HG02759 (cell line): ENCODE measurements at regions not wholly inside any gene's neighbourhood (a gene's known extent, or its start where the extent isn't known, plus 50 kb on each side); places are given as distances from the start of the nearest gene placed in this dataset.

Experiments
- ATAC-seq: cut with Tn5 transposase; IDR thresholded peaks from one replicate; pipeline ENCODE4 v1.9.1; 2021; ENCODE audit warnings: mild to moderate bottlenecking, moderate library complexity; ENCODE audit not compliant: unreplicated experiment

- no peak for ATAC-seq
These were observed 65.0 kb downstream of the CBLN1 start for GRCh38 chr16:49216593-49216992.

DNA sequence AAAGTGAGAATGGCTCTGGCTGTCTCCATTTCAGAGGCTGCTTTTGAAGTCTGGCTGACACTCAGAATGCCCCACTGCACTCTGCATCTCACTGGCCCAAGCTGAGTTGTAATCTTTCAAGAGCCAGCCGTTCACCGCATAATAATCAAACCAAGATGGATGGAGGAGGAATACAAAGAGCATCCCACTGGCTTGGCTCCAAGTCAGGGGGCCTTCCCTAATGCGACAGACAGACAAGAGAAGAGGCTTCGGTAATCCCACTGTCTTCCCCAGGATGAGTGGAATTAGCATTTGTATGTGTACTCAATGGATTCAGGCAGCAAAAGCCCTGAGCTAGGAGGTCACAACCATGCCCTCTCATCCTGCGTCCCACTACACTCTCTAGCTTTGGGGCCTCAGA lies 68.0 kb downstream of the CBLN1 start:
- ATAC-seq, result no peak

GRCh38 chr16:49204191-49204590 lies 77.4 kb downstream of the CBLN1 start:
- ATAC-seq, result no peak

DNA sequence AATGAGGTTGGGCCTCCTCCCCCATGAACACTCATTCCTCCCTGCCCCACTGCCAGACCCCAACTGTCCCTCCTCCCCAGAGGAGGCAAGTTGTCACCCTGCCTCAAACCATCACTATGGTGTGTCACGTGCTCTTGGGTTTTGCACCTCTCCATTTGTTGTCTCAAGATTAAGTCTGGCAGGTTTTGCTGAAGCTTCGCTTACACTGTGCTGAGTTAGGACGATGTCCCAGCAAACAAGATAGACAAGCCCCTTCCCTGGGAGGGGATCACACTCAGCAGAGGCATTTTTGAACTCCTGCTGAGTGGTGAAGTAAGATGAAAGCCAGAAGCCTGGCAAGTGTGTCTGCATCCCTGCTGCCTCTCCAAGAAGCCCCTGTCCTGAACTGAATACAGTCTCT lies 78.3 kb downstream of the CBLN1 start:
- ATAC-seq, result no peak

DNA sequence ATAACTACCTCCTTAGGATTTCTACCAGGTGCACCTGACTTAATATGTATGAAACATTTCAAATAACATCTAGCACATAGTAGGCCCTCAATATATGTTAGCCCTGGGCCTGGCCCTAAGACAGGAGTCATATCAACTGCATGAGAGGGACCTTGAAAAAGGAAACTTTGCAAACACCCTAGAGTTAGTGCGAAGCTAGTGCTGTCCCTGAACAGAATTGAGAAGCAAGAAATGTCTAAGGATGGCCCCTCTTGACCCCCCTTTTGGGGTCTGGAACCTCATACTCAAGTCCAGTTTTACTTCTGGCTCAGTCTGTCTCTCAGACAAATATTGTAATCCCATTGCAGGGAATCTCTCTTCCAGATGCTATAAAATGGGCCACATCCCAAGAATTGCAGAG lies 80.5 kb downstream of the CBLN1 start:
- no peak for ATAC-seq

DNA sequence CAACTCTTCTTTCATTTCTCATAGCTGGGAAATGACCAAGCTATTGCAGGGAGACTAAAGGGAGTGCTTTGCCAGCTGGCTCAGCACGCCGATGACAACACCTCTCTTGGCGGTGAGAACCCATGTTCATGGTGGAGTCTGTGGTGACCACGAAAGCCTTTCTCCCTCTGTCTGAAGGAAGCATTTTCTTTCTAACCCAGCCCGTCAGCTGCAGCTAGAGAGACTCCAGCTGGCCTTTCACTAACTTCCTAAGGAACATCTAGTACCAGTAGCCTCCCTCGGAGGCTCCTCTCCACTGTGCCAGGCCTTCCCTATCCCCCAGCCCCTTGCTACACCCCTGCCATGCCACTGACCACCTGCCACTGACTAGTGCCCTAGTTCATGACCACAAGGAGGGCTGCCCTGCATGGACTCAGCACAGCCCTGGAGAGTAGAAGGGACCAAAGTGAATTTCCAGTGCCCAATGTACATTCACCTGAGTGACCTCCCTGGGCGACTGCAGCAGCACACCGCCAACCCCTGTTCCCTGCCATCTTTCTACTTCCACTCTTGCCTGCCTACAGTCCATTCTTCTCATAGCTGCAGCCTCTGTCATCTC lies 81.3 kb downstream of the CBLN1 start:
- no peak for ATAC-seq

DNA sequence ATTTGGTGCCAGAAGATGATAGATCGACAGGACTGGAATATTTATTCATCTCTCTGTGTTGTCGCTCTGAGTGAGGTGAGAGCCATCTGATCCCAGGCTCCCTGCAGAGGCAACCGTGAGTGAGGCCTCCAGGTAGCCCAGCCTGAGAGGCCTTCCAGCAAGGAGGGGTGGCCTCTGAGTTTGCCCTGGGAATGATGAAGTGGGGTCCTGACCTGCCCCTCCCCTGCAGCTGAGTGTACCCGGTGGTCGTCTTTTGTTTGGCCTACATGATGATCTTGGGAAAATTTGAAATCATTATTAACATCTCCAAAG lies 86.4 kb downstream of the CBLN1 start:
- ATAC-seq, result no peak

DNA sequence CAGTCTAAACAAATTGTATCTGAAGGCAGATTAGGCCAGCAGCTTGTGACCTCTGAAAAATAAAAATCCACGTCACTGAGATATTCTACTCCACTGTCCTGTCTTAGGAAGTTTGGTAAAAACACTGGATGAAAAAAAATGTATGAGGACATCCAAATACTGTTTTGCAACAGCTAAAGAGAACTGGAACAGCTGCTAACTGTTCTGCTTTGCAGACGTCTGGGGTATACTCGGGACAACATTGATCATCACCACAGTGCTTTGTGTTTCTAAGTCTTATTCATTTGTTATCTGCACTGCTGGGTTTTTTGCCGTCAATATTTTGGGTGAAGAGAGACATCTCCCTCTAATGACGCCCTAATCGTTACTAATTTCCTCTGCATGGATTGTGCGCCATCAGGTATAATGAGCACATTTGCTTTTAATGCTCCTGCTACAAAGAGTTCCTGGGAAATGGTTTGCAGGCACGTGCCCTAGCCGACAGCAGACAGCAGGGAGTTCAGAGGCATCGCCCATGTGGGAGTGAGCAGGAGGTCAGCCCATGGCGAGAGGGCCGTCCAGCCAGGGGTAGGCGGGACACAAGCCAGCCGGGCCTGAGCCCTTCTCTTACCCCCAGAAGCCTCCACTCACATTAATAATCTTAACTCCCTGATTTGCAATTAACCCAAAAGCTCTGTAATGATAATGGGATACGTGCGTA lies 87.0 kb downstream of the CBLN1 start:
- ATAC-seq, result no peak

GRCh38 chr16:49193596-49193995 lies 88.0 kb downstream of the CBLN1 start:
- ATAC-seq, result no peak

GRCh38 chr16:49189286-49189685 lies 92.4 kb downstream of the CBLN1 start:
- ATAC-seq, result no peak

GRCh38 chr16:49183911-49184310 lies 97.7 kb downstream of the CBLN1 start:
- no peak for ATAC-seq

DNA sequence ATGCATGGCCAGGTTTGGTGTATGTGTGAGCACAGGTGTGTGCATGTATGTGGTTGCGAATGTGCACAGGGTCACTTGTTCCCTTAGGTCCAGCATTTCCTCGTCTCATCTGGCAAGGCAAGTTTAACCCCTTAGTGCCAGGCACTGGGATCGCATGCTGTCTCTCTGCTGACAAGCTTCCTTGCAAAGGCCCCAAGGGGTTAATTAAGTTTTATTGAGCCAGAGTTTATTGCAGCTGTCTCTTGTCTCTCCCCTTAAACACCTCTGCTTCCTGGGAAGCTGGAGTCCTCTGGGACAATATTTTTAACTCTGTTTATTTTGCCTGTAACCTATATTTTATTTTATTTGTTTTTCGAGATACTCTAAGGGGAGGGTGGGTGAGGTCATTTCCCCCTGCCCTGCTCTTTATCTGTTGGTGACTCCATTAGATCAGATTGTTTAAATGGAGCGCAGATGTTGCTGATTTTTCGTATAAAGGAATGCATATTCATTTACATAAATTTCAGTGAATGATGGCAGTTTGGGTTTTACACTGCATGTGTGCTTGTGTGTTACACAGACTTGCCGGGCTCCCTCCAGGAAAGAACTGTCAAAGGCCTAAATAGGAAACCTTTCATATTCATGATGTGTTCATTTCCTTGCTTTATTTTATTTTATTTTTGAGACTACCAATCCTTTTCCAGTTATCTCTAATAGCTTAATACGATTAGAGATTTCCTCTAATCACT lies 99.7 kb downstream of the CBLN1 start:
- no peak for ATAC-seq

- no peak for ATAC-seq
These were observed 101.8 kb downstream of the CBLN1 start for GRCh38 chr16:49179714-49180330.

GRCh38 chr16:49168126-49168525 lies 113.5 kb downstream of the CBLN1 start:
- no peak for ATAC-seq

DNA sequence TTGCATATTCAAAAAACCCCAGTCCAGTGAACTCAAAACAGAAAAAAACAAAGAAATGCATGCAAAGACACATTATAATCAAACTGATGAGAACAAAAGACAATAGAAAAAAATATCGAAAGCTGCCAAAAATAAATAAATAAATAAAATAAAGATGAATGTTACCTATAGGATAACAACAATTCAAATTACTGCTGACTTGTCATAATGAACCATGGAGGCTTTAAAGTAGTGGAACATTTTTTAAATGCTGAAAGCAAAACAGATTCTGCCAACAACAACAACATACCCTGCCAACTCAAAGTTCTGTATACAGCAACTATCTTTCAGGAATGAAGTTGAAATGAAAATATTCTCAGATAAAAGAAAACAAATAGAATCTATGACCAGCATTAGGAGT lies 116.6 kb downstream of the CBLN1 start:
- no peak for ATAC-seq

DNA sequence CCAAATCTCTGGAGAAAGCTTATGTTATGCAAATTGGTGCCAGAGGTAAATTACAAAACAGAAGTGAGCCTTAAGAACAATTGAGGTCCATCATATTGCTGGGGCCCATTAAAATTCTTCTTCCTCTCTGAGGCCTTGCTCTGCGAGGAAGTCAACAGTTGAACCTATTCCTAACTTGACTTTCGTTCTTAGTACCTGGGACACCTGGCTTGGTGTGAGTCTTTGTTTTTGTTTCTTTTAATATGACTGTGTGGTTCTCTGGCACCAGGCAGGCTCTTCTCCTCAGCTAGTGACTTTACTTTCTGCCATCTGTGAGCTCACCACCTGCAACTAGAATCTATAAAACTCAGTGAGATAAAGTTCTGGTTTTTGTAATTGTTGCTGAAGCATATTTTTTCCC lies 120.4 kb downstream of the CBLN1 start:
- no peak for ATAC-seq

GRCh38 chr16:49158029-49158642 lies 123.5 kb downstream of the CBLN1 start:
- no peak for ATAC-seq

- no peak for ATAC-seq
These were observed 131.3 kb downstream of the CBLN1 start for GRCh38 chr16:49150341-49150740.

DNA sequence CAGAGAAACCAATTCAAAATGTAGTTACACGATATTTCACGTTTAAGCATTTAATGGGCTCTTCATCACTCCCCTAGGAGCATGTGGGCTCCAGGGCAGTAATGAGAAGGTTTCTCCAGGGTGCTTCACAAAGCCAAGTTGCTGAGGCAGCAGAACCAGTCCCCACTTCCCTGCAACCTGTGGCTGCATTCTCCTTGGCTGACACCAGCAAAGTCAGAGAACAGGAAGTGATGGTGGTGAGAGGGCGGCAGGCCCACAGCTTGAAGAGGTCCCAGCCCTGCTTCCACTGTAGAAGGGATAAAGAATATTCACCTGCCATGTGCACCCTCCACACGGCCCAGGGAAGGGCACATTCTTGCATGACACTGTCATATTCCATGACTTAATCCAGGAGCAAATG lies 133.2 kb downstream of the CBLN1 start:
- ATAC-seq, result no peak

GRCh38 chr16:49140618-49141017 lies 141.0 kb downstream of the CBLN1 start:
- no peak for ATAC-seq

GRCh38 chr16:49130397-49130796 lies 151.2 kb downstream of the CBLN1 start:
- ATAC-seq, result no peak

DNA sequence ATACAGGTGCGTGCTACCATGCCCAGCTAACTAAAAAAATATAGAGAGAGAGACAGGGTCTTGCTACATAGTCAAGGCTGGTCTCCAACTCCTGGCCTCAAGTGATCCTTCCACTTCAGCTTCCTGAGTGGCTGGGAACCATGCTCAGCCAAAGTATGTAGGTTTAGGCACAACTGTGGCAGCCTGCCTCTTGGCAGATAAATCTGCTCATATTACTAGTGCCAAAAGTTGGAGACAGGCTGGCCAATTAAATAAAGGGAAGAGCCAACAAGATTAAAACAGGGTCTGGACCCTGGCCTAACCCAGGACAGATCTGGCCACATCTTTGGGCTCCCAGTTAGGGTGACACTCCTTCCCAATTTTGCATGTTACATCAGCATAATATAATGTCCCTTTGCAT lies 151.7 kb downstream of the CBLN1 start:
- no peak for ATAC-seq
